Heart right ventricle (tissue), 16 donors: ENCODE measurements at regions not wholly inside any gene's neighbourhood (a gene's known extent, or its start where the extent isn't known, plus 50 kb on each side); places are given as distances from the start of the nearest gene placed in this dataset.
"Not testable (repeated sequence)": the region's sequence is repeated elsewhere in the genome, so short reads cannot be mapped to it uniquely, and the experiment has no call there.

Source experiments
- ATAC-seq, 8 donors: fragments of 200-7000 bp; cut with Tn5 transposase; one replicate each; pipeline ENCODE4 v1.9.1; 2020; ENCODE audit warnings: mild to moderate bottlenecking in 8 of 8, moderate library complexity in 8 of 8, moderate number of reproducible peaks in 1 of 8
- DNase-seq, 2 donors: peaks; one replicate each; pipeline ENCODE4 v3.0.0-alpha.2; 2020
- H3K27ac ChIP-seq, 10 donors: fragments of 200-600 bp; sonication (generic) in 2 of 10; one replicate each; pipeline versions ENCODE4 v1.5.0 to v1.8.0; 2020 to 2022; ENCODE audit warnings: mild to moderate bottlenecking in 3 of 10
- H3K27me3 ChIP-seq, 7 donors: fragments of 200-600 bp; one replicate each; pipeline ENCODE4 v1.8.0; 2021 to 2022; ENCODE audit warnings: mild to moderate bottlenecking in 2 of 7
- H3K36me3 ChIP-seq, 9 donors: fragments of 200-600 bp; sonication (generic) in 1 of 9; one replicate each; pipeline versions ENCODE4 v1.5.0 to v1.8.0; 2020 to 2022; ENCODE audit warnings: mild to moderate bottlenecking in 2 of 9
- H3K4me1 ChIP-seq, 9 donors: fragments of 200-600 bp; sonication (generic) in 1 of 9; one replicate each; pipeline versions ENCODE4 v1.5.0 to v1.8.0; 2020 to 2022; ENCODE audit warnings: mild to moderate bottlenecking in 4 of 9
- H3K4me3 ChIP-seq, 10 donors: fragments of 200-600 bp; sonication (generic) in 2 of 10; one replicate each; pipeline versions ENCODE4 v1.5.0 to v1.8.0; 2020 to 2022; ENCODE audit warnings: mild to moderate bottlenecking in 7 of 10, moderate library complexity in 2 of 10
- H3K9me3 ChIP-seq, 11 donors: fragments of 200-600 bp in 10 of 11; sonication (generic) in 2 of 11; one replicate each; pipeline versions ENCODE4 v1.5.0 to v1.8.0; 2013 to 2022; ENCODE audit warnings: mild to moderate bottlenecking in 2 of 11, control low read depth in 1 of 11, moderate library complexity in 1 of 11
- CTCF ChIP-seq, 9 donors: fragments of 200-600 bp; sonication (generic) in 2 of 9; IDR thresholded peaks; one replicate each; pipeline versions ENCODE4 v1.5.0 to v1.8.0; 2021 to 2022; ENCODE audit warnings: antibody characterized with exemption in 9 of 9, mild to moderate bottlenecking in 5 of 9, moderate library complexity in 1 of 9
- WGBS, 2 donors: extraction: QIAGEN DNeasy Blood & Tissue Kit; methylation state at CpG; one replicate each; pipeline ENCODE4 v1.1.7; 2013; ENCODE audit warnings: inconsistent platforms in 1 of 2; 5-methylcytosine and 5-hydroxymethylcytosine counted together
- intact Hi-C, 10 donors: fragments of 100-400 bp; cut with DNase I; formaldehyde crosslinking; loops; one replicate each; pipeline versions ENCODE4 v1.11.1 to v1.14.2; 2022
- donor health status: Arrhythmogenic right ventricular cardiomyopathy.
- donor health status: ischemic (EF 13 %, LVEDD 7.1; RV severe dilation, severe dysfunction).
- donor health status: healthy with polysubstance abuse.
- donor health status: DM: no; HTN: yes; CAD: no.
- donor health status: DM: no; HTN: no; CAD: no.
- donor health status: ischemic (EF 25% LVEDD 6.9; RV normal size, moderate dysfunction).
- donor health status: ischemic (EF 25% LVEDD 5.7; RV mildly dilated, moderate dysfunction).
- donor health status: healthy.
- donor health status: DM: yes; HTN: yes; CAD: no.
- donor health status: Ischemic cardiomyopathy.
- donor health status: ischemic (EF 35%, LVEDD 5.7; RV mildly dilated, moderate dysfunction).
- donor health status: nonischemic (EF 11% LVEDD 7.7; RV severe dilation, severe dysfunction).
- donor health status: DM: yes; HTN: yes; CAD: no.
- donor health status: PGD.
- donor health status: ischemic (EF 29% LVEDD 5.4; RV normal size, mild dysfunction).
- donor health status: nonischemic (EF 23%, LVEDD 6.1; RV moderate dilation, normal function).

DNA sequence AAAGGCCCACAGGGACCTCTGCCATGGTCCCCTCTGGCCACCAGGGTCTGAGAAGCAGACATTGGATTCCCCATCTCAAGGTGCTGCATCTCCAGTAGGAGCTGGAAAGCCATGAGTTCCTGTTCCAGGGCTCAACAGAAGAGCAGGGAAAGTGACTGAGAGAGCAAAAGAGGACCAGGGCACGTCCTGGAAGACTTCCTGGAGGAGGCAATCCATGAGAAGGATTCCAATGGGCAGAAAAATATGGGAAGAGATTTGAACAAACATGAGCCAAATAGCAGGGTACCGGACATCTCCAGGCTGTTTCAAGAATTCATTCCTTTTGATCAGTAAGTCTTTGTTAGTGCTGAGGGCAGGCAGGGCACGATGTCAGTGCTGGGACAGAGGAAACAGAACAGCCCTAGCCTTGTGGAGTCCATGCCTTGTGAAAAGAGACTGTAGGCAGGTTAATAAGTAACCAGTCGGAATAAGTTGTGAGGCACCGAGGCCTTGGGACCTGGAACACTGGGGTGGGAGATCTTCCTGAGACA is 72.8 kb upstream of the TWIST2 start:
- H3K9me3 ChIP-seq = peaks cover 0 to 36% (median 0%) of the 10 kb centered on the region in 11 donors
- DNase-seq (no peak), ATAC-seq (no peak)
- no peak overlapping the region for H3K4me3 ChIP-seq
- H3K27me3 ChIP-seq = peaks cover 7 to 47% (median 25%) of the 10 kb centered on the region in 7 donors
- 86 to 94% methylated on average over 5 of the region's 5 CpGs for WGBS, 2 donors
- H3K27ac ChIP-seq = no peak overlapping the region
- TF ChIP-seq CTCF (IDR thresholded peaks at IDR 0.05) = no peak
- H3K4me1 ChIP-seq = no peaks in the 10 kb centered on the region
- no peaks in the 10 kb centered on the region for H3K36me3 ChIP-seq
- intact Hi-C loops = no loop called here

GRCh38 chr2:238775591-238775990 is 72.3 kb upstream of the TWIST2 start:
- DNase-seq (no peak), ATAC-seq (no peak)
- Histone ChIP-seq H3K4me1 (no peaks in the 10 kb centered on the region), H3K27ac (no peak overlapping the region), H3K4me3 (no peak overlapping the region), H3K9me3 (peaks cover 0 to 36% (median 0%) of the 10 kb centered on the region in 11 donors), H3K36me3 (no peaks in the 10 kb centered on the region), H3K27me3 (peaks cover 7 to 43% (median 24%) of the 10 kb centered on the region in 7 donors)
- TF ChIP-seq CTCF (IDR thresholded peaks at IDR 0.05) = no peak
- WGBS, 2 donors = 88 to 91% methylated on average over 11 of the region's 11 CpGs
- intact Hi-C loops = no loop called here

GRCh38 chr2:238776003-238776760 is 71.7 kb upstream of the TWIST2 start:
- Histone ChIP-seq H3K27ac (no peak overlapping the region), H3K9me3 (peaks cover 0 to 36% (median 0%) of the 10 kb centered on the region in 11 donors), H3K36me3 (no peaks in the 10 kb centered on the region), H3K4me3 (no peak overlapping the region), H3K4me1 (no peaks in the 10 kb centered on the region), H3K27me3 (peaks cover 7 to 38% (median 18%) of the 10 kb centered on the region in 7 donors)
- WGBS, 2 donors = 68 to 69% methylated on average over 20 of the region's 20 CpGs
- no peak for TF ChIP-seq CTCF (IDR thresholded peaks at IDR 0.05)
- intact Hi-C loops = no loop called here
- DNase-seq = no peak
- no peak for ATAC-seq

- DNase-seq, ATAC-seq, intact Hi-C loops, H3K36me3 ChIP-seq, H3K4me3 ChIP-seq, H3K27ac ChIP-seq, H3K4me1 ChIP-seq: not testable (repeated sequence)
- 20 to 32% methylated on average over 8 of the region's 8 CpGs for WGBS, 2 donors
- Histone ChIP-seq H3K27me3 (peaks cover 1 to 32% (median 13%) of the 10 kb centered on the region in 7 donors), H3K9me3 (peaks cover 0 to 36% (median 0%) of the 10 kb centered on the region in 11 donors)
Observed at GRCh38 chr2:238776761-238777046, 71.2 kb upstream of the TWIST2 start.
